H1 (cell line): ENCODE measurements at regions not wholly inside any gene's neighbourhood (a gene's known extent, or its start where the extent isn't known, plus 50 kb on each side); places are given as distances from the start of the nearest gene placed in this dataset.

Experiments used
- CTCF ChIA-PET: fragments of 300-600 bp; sonication (Branson Sonifier 250); formaldehyde crosslinking; loops from one replicate; lab custom pipeline; 2021; ENCODE audit not compliant: partially characterized antibody; lab: Charles Lee
- POLR2A ChIA-PET: fragments of 300-600 bp; sonication (Branson Sonifier 250); formaldehyde crosslinking; loops from one replicate; lab custom pipeline; 2021; ENCODE audit warnings: inconsistent platforms; ENCODE audit not compliant: partially characterized antibody; lab: Charles Lee
- DNase-seq, 2 experiments: peaks; one replicate each; pipeline versions ENCODE4 v3.0.0 to v3.0.0-alpha.2; 2010 to 2022; ENCODE audit warnings: low spot score in 2 of 2, low read depth in 1 of 2, mixed read lengths in 1 of 2
- FAIRE-seq: peaks from 2 replicates; lab custom pipeline; 2011; peaks lifted over from hg19 to GRCh38; lab: Jason Lieb, UNC
- H2AFZ ChIP-seq: 2 replicates; pipeline ENCODE4 v1.8.1; 2012; ENCODE audit warnings: low read length, inconsistent platforms
- H2AK5ac ChIP-seq: 2 replicates; pipeline ENCODE4 v1.6.1; 2013; ENCODE audit warnings: low read depth, low read length
- H2BK120ac ChIP-seq: replicated peaks from 2 replicates; pipeline ENCODE3; 2013; ENCODE audit warnings: low read depth, low read length, inconsistent platforms
- H2BK12ac ChIP-seq: 2 replicates; pipeline ENCODE4 v1.6.1; 2013; ENCODE audit warnings: low read depth, low read length
- H2BK15ac ChIP-seq: 2 replicates; pipeline ENCODE4 v1.6.1; 2013; ENCODE audit warnings: low read length
- H2BK20ac ChIP-seq: 2 replicates; pipeline ENCODE4 v1.6.1; 2013; ENCODE audit warnings: low read length
- H2BK5ac ChIP-seq: 2 replicates; pipeline ENCODE4 v1.6.1; 2013; ENCODE audit warnings: low read depth, low read length
- H3K14ac ChIP-seq: 2 replicates; pipeline ENCODE4 v1.6.1; 2013; ENCODE audit warnings: inconsistent platforms; ENCODE audit not compliant: insufficient read length
- H3K18ac ChIP-seq: 2 replicates; pipeline ENCODE4 v1.6.1; 2013; ENCODE audit warnings: low read length; ENCODE audit errors: extremely low read depth
- H3K23ac ChIP-seq: 2 replicates; pipeline ENCODE4 v1.6.1; 2013; ENCODE audit warnings: inconsistent platforms; ENCODE audit not compliant: insufficient read length
- H3K23me2 ChIP-seq: 2 replicates; pipeline ENCODE4 v1.6.1; 2013; ENCODE audit warnings: low read depth, low read length
- H3K27ac ChIP-seq: 2 replicates; pipeline ENCODE4 v1.6.1; 2011; ENCODE audit warnings: low read depth, low read length, inconsistent platforms
- H3K27me3 ChIP-seq, 4 experiments: replicated peaks in 1 of 4; 1 replicate in 1 of 4; 2 replicates in 3 of 4; pipeline versions ENCODE4 v1.6.1 to v1.8.1; 2011 to 2013; ENCODE audit warnings: low read length in 3 of 4, mild to moderate bottlenecking in 3 of 4, inconsistent platforms in 2 of 4, mixed read lengths in 2 of 4, moderate library complexity in 1 of 4; ENCODE audit not compliant: control insufficient read depth in 3 of 4, insufficient read depth in 3 of 4; ENCODE audit errors: extremely low read depth in 1 of 4
- H3K36me3 ChIP-seq, 4 experiments: 2 replicates each; pipeline versions ENCODE4 v1.6.1 to v1.8.1; 2011 to 2013; ENCODE audit warnings: mild to moderate bottlenecking in 4 of 4, low read length in 3 of 4, moderate library complexity in 2 of 4, control low read depth in 1 of 4, inconsistent platforms in 1 of 4; ENCODE audit not compliant: insufficient read depth in 4 of 4, control insufficient read depth in 2 of 4
- H3K4ac ChIP-seq: replicated peaks from 2 replicates; pipeline ENCODE3; 2013; ENCODE audit warnings: low read length, low read depth, mixed read lengths, inconsistent platforms; ENCODE audit not compliant: insufficient read length
- H3K4me1 ChIP-seq, 4 experiments: replicated peaks in 1 of 4; 1 replicate in 1 of 4; 2 replicates in 3 of 4; pipeline versions ENCODE4 v1.6.1 to v1.8.1; 2011 to 2013; ENCODE audit warnings: low read length in 3 of 4, inconsistent platforms in 2 of 4, mixed read lengths in 1 of 4; ENCODE audit not compliant: insufficient read depth in 4 of 4, control insufficient read depth in 3 of 4
- H3K4me2 ChIP-seq, 2 experiments: 2 replicates each; pipeline versions ENCODE4 v1.6.1 to v1.8.1; 2011 to 2013; ENCODE audit warnings: low read depth in 2 of 2, low read length in 2 of 2, control low read depth in 1 of 2, inconsistent platforms in 1 of 2, mild to moderate bottlenecking in 1 of 2; ENCODE audit not compliant: insufficient read depth in 1 of 2
- H3K4me3 ChIP-seq, 4 experiments: fragments of 200-600, 300-600 bp in 1 of 4; sonication (generic), shearing (Covaris generic), sonication (Bioruptor Twin) in 1 of 4; 2 replicates each; pipeline versions ENCODE4 v1.5.1 to v1.8.1; 2011 to 2016; ENCODE audit warnings: low read length in 4 of 4, low read depth in 3 of 4, control low read depth in 2 of 4, inconsistent platforms in 2 of 4, mild to moderate bottlenecking in 2 of 4, mixed read lengths in 1 of 4, moderate library complexity in 1 of 4; ENCODE audit not compliant: insufficient read depth in 2 of 4; ENCODE audit errors: extremely low read depth in 1 of 4
- H3K56ac ChIP-seq: replicated peaks from 2 replicates; pipeline ENCODE3; 2013; ENCODE audit warnings: low read depth, mild to moderate bottlenecking, mixed read lengths, low read length, inconsistent platforms; ENCODE audit not compliant: insufficient read length
- H3K79me1 ChIP-seq: 2 replicates; pipeline ENCODE4 v1.6.1; 2013; ENCODE audit warnings: low read depth, low read length, control low read depth
- H3K79me2 ChIP-seq, 2 experiments: 2 replicates each; pipeline versions ENCODE4 v1.6.1 to v1.8.1; 2012 to 2013; ENCODE audit warnings: low read length in 2 of 2, mild to moderate bottlenecking in 2 of 2, inconsistent platforms in 1 of 2; ENCODE audit not compliant: insufficient read depth in 2 of 2, control insufficient read depth in 1 of 2
- H3K9ac ChIP-seq, 4 experiments: replicated peaks in 1 of 4; 1 replicate in 1 of 4; 2 replicates in 3 of 4; pipeline versions ENCODE4 v1.6.1 to v1.8.1; 2011 to 2013; ENCODE audit warnings: low read depth in 3 of 4, low read length in 3 of 4, control low read depth in 2 of 4, mild to moderate bottlenecking in 2 of 4, moderate library complexity in 2 of 4, inconsistent platforms in 1 of 4; ENCODE audit errors: extremely low read depth in 1 of 4
- H3K9me3 ChIP-seq, 2 experiments: 2 replicates each; pipeline versions ENCODE4 v1.6.1 to v1.8.1; 2012 to 2013; ENCODE audit warnings: mild to moderate bottlenecking in 2 of 2, moderate library complexity in 2 of 2, control low read depth in 1 of 2, inconsistent platforms in 1 of 2, low read depth in 1 of 2, low read length in 1 of 2, mixed read lengths in 1 of 2; ENCODE audit not compliant: insufficient read depth in 2 of 2
- H4K20me1 ChIP-seq, 2 experiments: replicated peaks in 1 of 2; 2 replicates each; pipeline versions ENCODE3 to v1.8.1; 2011 to 2013; ENCODE audit warnings: inconsistent platforms in 2 of 2, low read length in 2 of 2, mild to moderate bottlenecking in 1 of 2; ENCODE audit not compliant: insufficient read depth in 2 of 2, control insufficient read depth in 1 of 2
- H4K5ac ChIP-seq: 2 replicates; pipeline ENCODE4 v1.6.1; 2013; ENCODE audit warnings: low read length, low read depth, mixed read lengths, inconsistent platforms; ENCODE audit not compliant: insufficient read length
- H4K8ac ChIP-seq: 2 replicates; pipeline ENCODE4 v1.8.0; 2013; ENCODE audit warnings: mild to moderate bottlenecking, moderate library complexity, low read length, inconsistent platforms; ENCODE audit not compliant: insufficient read depth; ENCODE audit errors: extremely low read depth
- H4K91ac ChIP-seq: replicated peaks from 2 replicates; pipeline ENCODE3; 2013; ENCODE audit warnings: low read length, mixed read lengths, inconsistent platforms; ENCODE audit not compliant: insufficient read length
- ASH2L ChIP-seq: fragments of 200-600, 300-600 bp; sonication (generic); IDR thresholded peaks from one replicate; pipeline ENCODE4 v1.7.1; 2017; ENCODE audit warnings: low read length
- RBBP5 ChIP-seq: IDR thresholded peaks from 2 replicates; pipeline ENCODE4 v1.7.1; 2012; ENCODE audit warnings: low read depth, mild to moderate bottlenecking, inconsistent platforms, low read length, moderate library complexity, borderline replicate concordance
- RNF2 ChIP-seq: fragments of 200-900, 300-1000 bp; sonication (generic); IDR thresholded peaks from 2 replicates; pipeline ENCODE4 v1.7.1; 2016; ENCODE audit warnings: borderline replicate concordance, low read depth, mild to moderate bottlenecking, antibody characterized with exemption, low read length; ENCODE audit not compliant: poor library complexity, severe bottlenecking; ENCODE audit errors: missing control alignments
- RXRA ChIP-seq: IDR thresholded peaks from 2 replicates; pipeline ENCODE4 v1.6.1; 2011; ENCODE audit warnings: low read depth, mild to moderate bottlenecking, low read length, moderate library complexity; ENCODE audit not compliant: insufficient read depth
- TAF7 ChIP-seq: optimal IDR thresholded peaks from 2 replicates; pipeline ENCODE3; 2011; ENCODE audit warnings: low read depth, mild to moderate bottlenecking, inconsistent platforms, low read length, moderate library complexity, borderline replicate concordance
- WGBS, 2 experiments: shearing (Covaris generic) in 1 of 2; methylation state at CpG; one replicate each; pipeline versions ENCODE4 v1.1.6 to v1.1.7; 2013 to 2015; ENCODE audit warnings: low lambda C conversion rate in 2 of 2, mixed read lengths in 2 of 2, inconsistent platforms in 1 of 2, low coverage in 1 of 2, missing lambda C conversion rate in 1 of 2; ENCODE audit not compliant: insufficient replicate concordance in 2 of 2, insufficient coverage in 1 of 2, insufficient read length in 1 of 2; ENCODE audit errors: extremely low coverage in 1 of 2, missing lambda C conversion rate in 1 of 2; 5-methylcytosine and 5-hydroxymethylcytosine counted together

DNA sequence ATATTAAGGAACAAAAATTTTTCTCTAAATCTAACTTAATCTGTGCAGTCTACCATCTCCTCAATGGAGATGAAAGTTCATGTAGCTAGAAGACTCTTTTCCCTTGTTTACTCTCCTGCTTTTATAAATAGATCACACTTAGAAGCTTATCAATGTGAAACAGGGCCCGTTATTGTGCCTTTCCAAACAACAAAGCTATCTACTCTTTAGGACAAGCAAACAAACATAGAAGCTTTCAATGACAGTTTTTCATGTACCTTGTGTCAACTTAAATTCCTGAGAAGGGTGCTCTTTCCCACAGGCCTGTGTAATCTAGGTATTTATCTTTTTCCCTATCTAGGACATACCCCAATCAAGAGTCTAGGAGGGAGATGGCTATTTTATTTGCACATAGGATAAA is 247.8 kb upstream of the CWC22 start:
- H2BK20ac ChIP-seq, result no peak overlapping the region
- H2BK5ac ChIP-seq, result no peak overlapping the region
- H3K79me1 ChIP-seq, result no peaks in the 10 kb centered on the region
- FAIRE-seq, result no peak
- ChIA-PET CTCF (interaction anchor here (0.9 to 2.5 kb wide), 4 partner anchors 8 to 131 kb away, joined by 3 to 12 read pairs (median 5); no protein-coding TSS in a partner anchor), POLR2A (no interaction called here)
- no peaks in the 10 kb centered on the region for H3K9me3 ChIP-seq
- H3K4me1 ChIP-seq, result no peaks in the 10 kb centered on the region; a peak in 1 of 7 replicates
- H3K27ac ChIP-seq, result no peak overlapping the region
- no peak overlapping the region for H3K23ac ChIP-seq
- H4K20me1 ChIP-seq, result no peaks in the 10 kb centered on the region
- no peak overlapping the region for H3K56ac ChIP-seq
- no peak overlapping the region for H3K4me3 ChIP-seq
- H3K23me2 ChIP-seq, result no peaks in the 10 kb centered on the region
- H3K27me3 ChIP-seq, result no peaks in the 10 kb centered on the region
- no peaks in the 10 kb centered on the region for H3K36me3 ChIP-seq
- H4K91ac ChIP-seq, result no peak overlapping the region
- H4K8ac ChIP-seq, result no peak overlapping the region
- no peak overlapping the region for H3K18ac ChIP-seq
- no peak overlapping the region for H2BK12ac ChIP-seq
- no peak overlapping the region for H2BK120ac ChIP-seq
- no peak overlapping the region for H3K4me2 ChIP-seq
- WGBS, 2 experiments, result 93% methylated on average over 1 of the region's 1 CpG; no CpG with 5 or more reads in 1 of the 2 experiments
- H2AK5ac ChIP-seq, result no peak overlapping the region
- no peak overlapping the region for H4K5ac ChIP-seq
- H3K9ac ChIP-seq, result no peak overlapping the region
- no peak overlapping the region for H2BK15ac ChIP-seq
- no peak overlapping the region for H3K4ac ChIP-seq
- DNase-seq, result no peak
- no peaks in the 10 kb centered on the region for H3K79me2 ChIP-seq
- H3K14ac ChIP-seq, result no peak overlapping the region
- no peak overlapping the region for H2AFZ ChIP-seq
- TF ChIP-seq ASH2L (no peak), RXRA (no peak), RBBP5 (no peak), TAF7 (no peak), RNF2 (no peak)
